HL-60 (cell line): ENCODE measurements at regions not wholly inside any gene's neighbourhood (a gene's known extent, or its start where the extent isn't known, plus 50 kb on each side); places are given as distances from the start of the nearest gene placed in this dataset.

Experiments used
- DNase-seq, 2 experiments: peaks; one replicate each; pipeline ENCODE4 v3.0.0-alpha.2; 2010 to 2020; ENCODE audit warnings: low read depth in 1 of 2, low spot score in 1 of 2
- H3K27ac ChIP-seq: fragments of 250-450 bp; sonication (Bioruptor Pico); replicated peaks from 2 replicates; pipeline ENCODE4 v1.5.1; 2020; ENCODE audit warnings: mild to moderate bottlenecking, moderate library complexity
- H3K27me3 ChIP-seq: fragments of 250-450 bp; sonication (Bioruptor Pico); 2 replicates; pipeline ENCODE4 v1.5.1; 2021; ENCODE audit warnings: mild to moderate bottlenecking, moderate library complexity; ENCODE audit not compliant: insufficient read depth, poor library complexity, severe bottlenecking
- H3K4me3 ChIP-seq: replicated peaks from 2 replicates; pipeline ENCODE4 v1.5.1; 2011; ENCODE audit warnings: mild to moderate bottlenecking, control low read depth, low read length; ENCODE audit not compliant: insufficient read depth
- GABPA ChIP-seq: IDR thresholded peaks from 2 replicates; pipeline ENCODE4 v1.6.1; 2012; ENCODE audit warnings: low read depth
- POLR2AphosphoS5 ChIP-seq: IDR thresholded peaks from 2 replicates; pipeline ENCODE4 v1.6.1; 2012; ENCODE audit warnings: low read depth
- SPI1 ChIP-seq: IDR thresholded peaks from 2 replicates; pipeline ENCODE4 v1.6.1; 2012; ENCODE audit warnings: low read depth, mild to moderate bottlenecking, borderline replicate concordance
- TF ChIP-seq, protein P1 (sequence below): IDR thresholded peaks from one replicate; pipeline ENCODE4 v1.5.1; 2011; ENCODE audit warnings: low read length, control low read depth, inconsistent platforms; ENCODE audit not compliant: insufficient read depth
- TF ChIP-seq, protein P2 (sequence below): IDR thresholded peaks from 2 replicates; pipeline ENCODE4 v1.6.1; 2012; ENCODE audit warnings: low read depth; ENCODE audit not compliant: insufficient replicate concordance

DNA sequence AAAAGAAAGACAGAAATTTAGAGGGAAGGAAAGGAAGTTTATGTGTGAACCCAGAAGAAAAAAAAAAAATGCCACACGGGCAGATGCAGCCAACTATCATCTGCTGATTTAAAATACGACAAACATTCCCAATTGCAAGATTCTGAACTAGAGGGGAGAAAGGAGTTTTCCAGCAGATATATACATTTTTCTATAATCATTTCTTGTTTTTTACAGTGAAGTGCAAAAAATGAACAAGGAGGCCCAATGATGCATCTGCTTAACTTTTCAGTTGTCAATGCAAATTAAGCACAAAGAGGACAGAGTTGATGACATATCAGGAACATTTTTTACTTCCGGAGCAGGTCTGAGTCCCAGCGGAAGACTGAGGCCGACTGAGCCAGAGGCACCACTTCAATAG lies 144.7 kb downstream of the MYCN start:
- Histone ChIP-seq H3K27me3 (no peaks in the 10 kb centered on the region), H3K4me3 (no peak overlapping the region), H3K27ac (no peak overlapping the region)
- DNase-seq: no peak
- no peak for TF ChIP-seq SPI1
- TF ChIP-seq, protein P1, sequence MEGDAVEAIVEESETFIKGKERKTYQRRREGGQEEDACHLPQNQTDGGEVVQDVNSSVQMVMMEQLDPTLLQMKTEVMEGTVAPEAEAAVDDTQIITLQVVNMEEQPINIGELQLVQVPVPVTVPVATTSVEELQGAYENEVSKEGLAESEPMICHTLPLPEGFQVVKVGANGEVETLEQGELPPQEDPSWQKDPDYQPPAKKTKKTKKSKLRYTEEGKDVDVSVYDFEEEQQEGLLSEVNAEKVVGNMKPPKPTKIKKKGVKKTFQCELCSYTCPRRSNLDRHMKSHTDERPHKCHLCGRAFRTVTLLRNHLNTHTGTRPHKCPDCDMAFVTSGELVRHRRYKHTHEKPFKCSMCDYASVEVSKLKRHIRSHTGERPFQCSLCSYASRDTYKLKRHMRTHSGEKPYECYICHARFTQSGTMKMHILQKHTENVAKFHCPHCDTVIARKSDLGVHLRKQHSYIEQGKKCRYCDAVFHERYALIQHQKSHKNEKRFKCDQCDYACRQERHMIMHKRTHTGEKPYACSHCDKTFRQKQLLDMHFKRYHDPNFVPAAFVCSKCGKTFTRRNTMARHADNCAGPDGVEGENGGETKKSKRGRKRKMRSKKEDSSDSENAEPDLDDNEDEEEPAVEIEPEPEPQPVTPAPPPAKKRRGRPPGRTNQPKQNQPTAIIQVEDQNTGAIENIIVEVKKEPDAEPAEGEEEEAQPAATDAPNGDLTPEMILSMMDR: no peak
- TF ChIP-seq POLR2AphosphoS5: no peak
- TF ChIP-seq, protein P2, sequence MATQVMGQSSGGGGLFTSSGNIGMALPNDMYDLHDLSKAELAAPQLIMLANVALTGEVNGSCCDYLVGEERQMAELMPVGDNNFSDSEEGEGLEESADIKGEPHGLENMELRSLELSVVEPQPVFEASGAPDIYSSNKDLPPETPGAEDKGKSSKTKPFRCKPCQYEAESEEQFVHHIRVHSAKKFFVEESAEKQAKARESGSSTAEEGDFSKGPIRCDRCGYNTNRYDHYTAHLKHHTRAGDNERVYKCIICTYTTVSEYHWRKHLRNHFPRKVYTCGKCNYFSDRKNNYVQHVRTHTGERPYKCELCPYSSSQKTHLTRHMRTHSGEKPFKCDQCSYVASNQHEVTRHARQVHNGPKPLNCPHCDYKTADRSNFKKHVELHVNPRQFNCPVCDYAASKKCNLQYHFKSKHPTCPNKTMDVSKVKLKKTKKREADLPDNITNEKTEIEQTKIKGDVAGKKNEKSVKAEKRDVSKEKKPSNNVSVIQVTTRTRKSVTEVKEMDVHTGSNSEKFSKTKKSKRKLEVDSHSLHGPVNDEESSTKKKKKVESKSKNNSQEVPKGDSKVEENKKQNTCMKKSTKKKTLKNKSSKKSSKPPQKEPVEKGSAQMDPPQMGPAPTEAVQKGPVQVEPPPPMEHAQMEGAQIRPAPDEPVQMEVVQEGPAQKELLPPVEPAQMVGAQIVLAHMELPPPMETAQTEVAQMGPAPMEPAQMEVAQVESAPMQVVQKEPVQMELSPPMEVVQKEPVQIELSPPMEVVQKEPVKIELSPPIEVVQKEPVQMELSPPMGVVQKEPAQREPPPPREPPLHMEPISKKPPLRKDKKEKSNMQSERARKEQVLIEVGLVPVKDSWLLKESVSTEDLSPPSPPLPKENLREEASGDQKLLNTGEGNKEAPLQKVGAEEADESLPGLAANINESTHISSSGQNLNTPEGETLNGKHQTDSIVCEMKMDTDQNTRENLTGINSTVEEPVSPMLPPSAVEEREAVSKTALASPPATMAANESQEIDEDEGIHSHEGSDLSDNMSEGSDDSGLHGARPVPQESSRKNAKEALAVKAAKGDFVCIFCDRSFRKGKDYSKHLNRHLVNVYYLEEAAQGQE: no peak
- TF ChIP-seq GABPA: no peak

DNA sequence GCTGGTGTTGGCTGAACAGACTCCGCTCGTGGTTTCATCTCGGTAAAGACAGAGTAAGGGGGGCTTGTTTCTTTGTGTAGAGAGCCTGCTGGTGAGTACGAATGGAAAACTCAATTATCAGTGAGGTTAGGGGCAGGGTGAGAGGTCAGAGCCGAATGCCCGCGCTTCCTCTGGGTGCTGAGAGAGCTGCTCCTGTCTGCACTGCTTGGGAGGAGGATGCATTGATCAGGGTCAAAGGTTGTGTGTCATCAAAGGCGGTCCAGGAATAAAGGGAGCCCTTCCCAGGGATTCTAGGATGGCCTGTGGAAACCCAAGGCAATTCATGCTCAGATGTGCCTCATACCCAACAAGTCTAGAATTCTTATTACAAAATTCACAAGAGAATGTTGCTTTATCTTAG lies 143.9 kb downstream of the MYCN start:
- Histone ChIP-seq H3K27ac (no peak overlapping the region), H3K27me3 (no peaks in the 10 kb centered on the region), H3K4me3 (no peak overlapping the region)
- TF ChIP-seq, protein P2: no peak
- DNase-seq: no peak

DNA sequence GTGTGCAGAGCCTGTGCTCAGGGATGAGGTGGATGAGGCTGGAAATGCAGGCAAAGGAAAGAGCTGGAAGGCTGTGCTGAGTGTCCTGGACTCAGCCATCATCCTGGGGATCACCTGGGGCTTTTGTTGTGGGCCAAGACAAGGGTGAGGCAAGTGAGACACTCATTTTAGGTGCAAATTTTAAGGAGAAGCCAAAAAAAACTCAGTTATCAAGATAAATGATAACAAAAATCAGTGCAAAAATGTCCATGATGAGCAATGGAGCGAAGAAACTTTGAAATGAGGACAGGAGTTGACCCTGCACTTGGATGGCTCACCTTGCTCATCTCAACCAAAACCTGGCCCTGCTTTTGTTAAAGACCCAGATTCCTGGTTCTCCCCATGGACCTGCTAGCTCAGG lies 141.9 kb downstream of the MYCN start:
- Histone ChIP-seq H3K27ac (no peak overlapping the region), H3K4me3 (no peak overlapping the region), H3K27me3 (no peaks in the 10 kb centered on the region)
- TF ChIP-seq POLR2AphosphoS5 (no peak), SPI1 (no peak), GABPA (no peak)
- TF ChIP-seq, protein P2: no peak
- TF ChIP-seq, protein P1: no peak
- no peak for DNase-seq
